ENCODE measurements at regions not wholly inside any gene's neighbourhood (a gene's known extent, or its start where the extent isn't known, plus 50 kb on each side); places are given as distances from the start of the nearest gene placed in this dataset.

- no peak for DNase-seq (ENCODE audit: low read depth)
- H3K4me3 ChIP-seq (ENCODE audit: low read depth, low read length) = no peak overlapping the region
- TF ChIP-seq POLR2A (IDR thresholded peaks at IDR 0.05; ENCODE audit: extremely low read depth, insufficient read length) (no peak), MYC (IDR thresholded peaks at IDR 0.05; ENCODE audit: low read depth, low read length) (no peak), CTCF (IDR thresholded peaks at IDR 0.05; ENCODE audit: low read depth, low read length) (no peak), MAX (IDR thresholded peaks at IDR 0.05; ENCODE audit: low read depth, low read length) (no peak)
Measured at GRCh38 chr21:38913893-38914527, 108.3 kb downstream of the ETS2 start.

GRCh38 chr21:38913120-38913892, 107.6 kb downstream of the ETS2 start:
- H3K4me3 ChIP-seq (ENCODE audit: low read depth, low read length) = no peak overlapping the region
- no peak for TF ChIP-seq POLR2A (IDR thresholded peaks at IDR 0.05; ENCODE audit: extremely low read depth, insufficient read length)
- no peak for TF ChIP-seq CTCF (IDR thresholded peaks at IDR 0.05; ENCODE audit: low read depth, low read length)
- no peak for TF ChIP-seq MYC (IDR thresholded peaks at IDR 0.05; ENCODE audit: low read depth, low read length)
- TF ChIP-seq MAX (IDR thresholded peaks at IDR 0.05; ENCODE audit: low read depth, low read length) = no peak
- no peak for DNase-seq (ENCODE audit: low read depth)

GRCh38 chr21:38912789-38913119, 107.0 kb downstream of the ETS2 start:
- TF ChIP-seq MYC (IDR thresholded peaks at IDR 0.05; ENCODE audit: low read depth, low read length) = no peak
- no peak for TF ChIP-seq MAX (IDR thresholded peaks at IDR 0.05; ENCODE audit: low read depth, low read length)
- no peak for TF ChIP-seq CTCF (IDR thresholded peaks at IDR 0.05; ENCODE audit: low read depth, low read length)
- no peak for TF ChIP-seq POLR2A (IDR thresholded peaks at IDR 0.05; ENCODE audit: extremely low read depth, insufficient read length)
- no peak overlapping the region for H3K4me3 ChIP-seq (ENCODE audit: low read depth, low read length)
- DNase-seq (ENCODE audit: low read depth) = no peak

- H3K4me3 ChIP-seq (ENCODE audit: low read depth, low read length) = no peak overlapping the region
- DNase-seq (ENCODE audit: low read depth) = no peak
- TF ChIP-seq MYC (IDR thresholded peaks at IDR 0.05; ENCODE audit: low read depth, low read length) (no peak), POLR2A (IDR thresholded peaks at IDR 0.05; ENCODE audit: extremely low read depth, insufficient read length) (no peak), CTCF (IDR thresholded peaks at IDR 0.05; ENCODE audit: low read depth, low read length) (no peak), MAX (IDR thresholded peaks at IDR 0.05; ENCODE audit: low read depth, low read length) (no peak)
Measured at GRCh38 chr21:38912102-38912629, 106.4 kb downstream of the ETS2 start.

GRCh38 chr21:38911484-38912101, 105.9 kb downstream of the ETS2 start:
- no peak overlapping the region for H3K4me3 ChIP-seq (ENCODE audit: low read depth, low read length)
- no peak for DNase-seq (ENCODE audit: low read depth)

More at GRCh38 chr21:38911484-38912101, 105.9 kb downstream of the ETS2 start:
- TF ChIP-seq CTCF (IDR thresholded peaks at IDR 0.05; ENCODE audit: low read depth, low read length) (no peak), POLR2A (IDR thresholded peaks at IDR 0.05; ENCODE audit: extremely low read depth, insufficient read length) (no peak), MYC (IDR thresholded peaks at IDR 0.05; ENCODE audit: low read depth, low read length) (no peak), MAX (IDR thresholded peaks at IDR 0.05; ENCODE audit: low read depth, low read length) (no peak)
